ENCODE measurements at regions not wholly inside any gene's neighbourhood (a gene's known extent, or its start where the extent isn't known, plus 50 kb on each side); places are given as distances from the start of the nearest gene placed in this dataset.

GRCh38 chr7:24419511-24419910 lies 135.5 kb downstream of the NPY start:
- ATAC-seq = no peak
- no peak for DNase-seq
- peaks cover 0 to 7% (median 0%) of the 10 kb centered on the region in 4 donors for H3K4me1 ChIP-seq
- H3K27me3 ChIP-seq = no peaks in the 10 kb centered on the region
- no peaks in the 10 kb centered on the region for H3K36me3 ChIP-seq
- no peaks in the 10 kb centered on the region for H3K9me3 ChIP-seq
- intact Hi-C loops (cut with DNase I) = no loop called here
- TF ChIP-seq, protein P1, sequence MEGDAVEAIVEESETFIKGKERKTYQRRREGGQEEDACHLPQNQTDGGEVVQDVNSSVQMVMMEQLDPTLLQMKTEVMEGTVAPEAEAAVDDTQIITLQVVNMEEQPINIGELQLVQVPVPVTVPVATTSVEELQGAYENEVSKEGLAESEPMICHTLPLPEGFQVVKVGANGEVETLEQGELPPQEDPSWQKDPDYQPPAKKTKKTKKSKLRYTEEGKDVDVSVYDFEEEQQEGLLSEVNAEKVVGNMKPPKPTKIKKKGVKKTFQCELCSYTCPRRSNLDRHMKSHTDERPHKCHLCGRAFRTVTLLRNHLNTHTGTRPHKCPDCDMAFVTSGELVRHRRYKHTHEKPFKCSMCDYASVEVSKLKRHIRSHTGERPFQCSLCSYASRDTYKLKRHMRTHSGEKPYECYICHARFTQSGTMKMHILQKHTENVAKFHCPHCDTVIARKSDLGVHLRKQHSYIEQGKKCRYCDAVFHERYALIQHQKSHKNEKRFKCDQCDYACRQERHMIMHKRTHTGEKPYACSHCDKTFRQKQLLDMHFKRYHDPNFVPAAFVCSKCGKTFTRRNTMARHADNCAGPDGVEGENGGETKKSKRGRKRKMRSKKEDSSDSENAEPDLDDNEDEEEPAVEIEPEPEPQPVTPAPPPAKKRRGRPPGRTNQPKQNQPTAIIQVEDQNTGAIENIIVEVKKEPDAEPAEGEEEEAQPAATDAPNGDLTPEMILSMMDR (IDR thresholded peaks at IDR 0.05) = no peak
- no peak for TF ChIP-seq POLR2A (IDR thresholded peaks at IDR 0.05)
- H3K27ac ChIP-seq = no peak overlapping the region
- no peak overlapping the region for H3K4me3 ChIP-seq

DNA sequence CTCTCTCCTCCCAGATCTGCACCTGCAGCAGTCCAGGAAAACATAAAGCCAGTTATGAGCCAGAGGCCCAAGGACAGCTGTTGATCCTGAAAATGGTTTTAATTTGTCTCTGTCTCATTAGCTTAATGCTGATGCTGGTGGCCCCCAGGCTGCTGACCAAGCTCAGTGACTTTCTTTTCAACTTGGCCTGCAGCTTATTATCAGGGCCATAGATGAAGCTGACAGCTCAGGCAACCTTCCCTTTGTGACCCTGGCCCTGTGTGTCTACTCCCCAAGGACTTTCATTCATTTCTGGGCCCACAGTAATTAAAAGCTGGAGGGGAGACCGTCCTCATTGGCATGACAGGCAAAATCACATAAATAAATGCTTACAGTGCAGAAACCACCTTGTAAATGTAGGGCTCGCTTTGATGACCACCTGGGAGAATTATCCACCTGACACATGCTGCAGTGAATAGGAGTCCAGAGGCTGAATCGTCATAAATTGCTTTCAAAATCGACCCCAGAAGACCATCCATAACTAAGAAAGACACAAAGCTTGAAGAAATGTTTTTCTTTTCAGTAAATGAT lies 138.5 kb downstream of the NPY start:
- no peaks in the 10 kb centered on the region for H3K27me3 ChIP-seq
- H3K36me3 ChIP-seq = no peaks in the 10 kb centered on the region
- H3K9me3 ChIP-seq = no peaks in the 10 kb centered on the region
- no peak for TF ChIP-seq POLR2A (IDR thresholded peaks at IDR 0.05)
- TF ChIP-seq, protein P1 (IDR thresholded peaks at IDR 0.05) = no peak
- 72% methylated on average over 4 of the region's 4 CpGs for WGBS (ENCODE audit: insufficient coverage, low coverage, low lambda C conversion rate, missing lambda C conversion rate)
- DNase-seq (no peak), ATAC-seq (no peak)
- H3K4me3 ChIP-seq = no peak overlapping the region
- no peak overlapping the region for H3K27ac ChIP-seq
- peaks cover 0 to 5% (median 0%) of the 10 kb centered on the region in 4 donors for H3K4me1 ChIP-seq
- intact Hi-C loops (cut with DNase I) = no loop called here

GRCh38 chr7:24425664-24426063 lies 141.7 kb downstream of the NPY start:
- DNase-seq = no peak
- no peak overlapping the region for H3K4me3 ChIP-seq
- TF ChIP-seq, protein P1 (IDR thresholded peaks at IDR 0.05) = no peak
- TF ChIP-seq POLR2A (IDR thresholded peaks at IDR 0.05) = no peak
- no peaks in the 10 kb centered on the region for H3K27me3 ChIP-seq
- intact Hi-C loops (cut with DNase I) = no loop called here
- H3K27ac ChIP-seq = no peak overlapping the region
- no peaks in the 10 kb centered on the region for H3K9me3 ChIP-seq
- no peak for ATAC-seq
- WGBS (ENCODE audit: insufficient coverage, low coverage, low lambda C conversion rate, missing lambda C conversion rate) = 71% methylated on average over 1 of the region's 5 CpGs
- no peaks in the 10 kb centered on the region for H3K4me1 ChIP-seq
- H3K36me3 ChIP-seq = no peaks in the 10 kb centered on the region

DNA sequence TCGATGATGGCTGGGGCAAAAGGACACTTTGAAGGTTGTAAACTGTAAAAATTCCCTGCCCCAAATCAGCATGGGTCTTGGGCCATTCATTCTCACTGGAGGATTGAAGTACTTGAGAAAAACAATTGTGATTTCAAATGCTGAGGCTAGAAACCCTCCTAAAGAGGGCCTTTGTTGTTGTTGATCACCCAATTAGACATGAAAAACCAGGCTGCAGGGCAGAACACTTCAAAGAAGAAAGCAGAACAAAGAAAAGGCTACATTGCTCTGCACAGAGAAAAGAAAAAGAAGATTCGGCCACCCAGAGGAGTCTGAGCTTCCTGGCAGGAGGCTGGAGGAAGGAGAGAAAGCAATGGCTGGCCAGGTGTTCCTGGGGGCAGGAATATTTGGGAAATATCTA lies 143.1 kb downstream of the NPY start:
- no peak for DNase-seq
- H3K9me3 ChIP-seq = no peaks in the 10 kb centered on the region
- no peaks in the 10 kb centered on the region for H3K4me1 ChIP-seq
- no peak for TF ChIP-seq POLR2A (IDR thresholded peaks at IDR 0.05)
- TF ChIP-seq, protein P1 (IDR thresholded peaks at IDR 0.05) = no peak
- 67% methylated on average over 2 of the region's 2 CpGs for WGBS (ENCODE audit: insufficient coverage, low coverage, low lambda C conversion rate, missing lambda C conversion rate)
- no peaks in the 10 kb centered on the region for H3K27me3 ChIP-seq
- H3K27ac ChIP-seq = no peak overlapping the region
- no peak overlapping the region for H3K4me3 ChIP-seq
- ATAC-seq = no peak
- no peaks in the 10 kb centered on the region for H3K36me3 ChIP-seq
- intact Hi-C loops (cut with DNase I) = no loop called here

GRCh38 chr7:24428676-24429075 lies 144.6 kb upstream of the PALS2 start:
- peak in 3 of 4 donors; percentile 26 to 58 (median 35) for ATAC-seq
- 15% methylated on average over 3 of the region's 3 CpGs for WGBS (ENCODE audit: insufficient coverage, low coverage, low lambda C conversion rate, missing lambda C conversion rate)
- no peak for DNase-seq
- Histone ChIP-seq H3K9me3 (no peaks in the 10 kb centered on the region), H3K27me3 (no peaks in the 10 kb centered on the region), H3K36me3 (no peaks in the 10 kb centered on the region), H3K27ac (no peak overlapping the region), H3K4me1 (no peaks in the 10 kb centered on the region), H3K4me3 (no peak overlapping the region)
- TF ChIP-seq, protein P1 (IDR thresholded peaks at IDR 0.05) = no peak
- no peak for TF ChIP-seq POLR2A (IDR thresholded peaks at IDR 0.05)
- intact Hi-C loops (cut with DNase I) = no loop called here

All from right lobe of liver (tissue), 6 donors.